ENCODE measurements at regions not wholly inside any gene's neighbourhood (a gene's known extent, or its start where the extent isn't known, plus 50 kb on each side); places are given as distances from the start of the nearest gene placed in this dataset.
A peak's percentile ranks its signal among the peaks of the same experiment; 100 is the strongest.

GRCh38 chr1:242877229-242877628 is 352.7 kb upstream of the PLD5 start:
- DNase-seq (ENCODE audit: low read depth in 4 of 6, low spot score in 6 of 6), result no peak
- H3K4me3 ChIP-seq (ENCODE audit: low read depth, low read length), result no peak overlapping the region
- H3K27me3 ChIP-seq (ENCODE audit: control insufficient read depth, insufficient read depth, low read length), result no peaks in the 10 kb centered on the region
- H3K4me1 ChIP-seq (ENCODE audit: control insufficient read depth, insufficient read depth, low read length), result no peaks in the 10 kb centered on the region
- no peak overlapping the region for H3K27ac ChIP-seq (ENCODE audit: low read depth, low read length)
- no CpG with 5 or more reads among the region's 2 CpGs for WGBS (ENCODE audit: insufficient coverage)
- H3K36me3 ChIP-seq (ENCODE audit: control insufficient read depth, insufficient read depth, low read length), result no peaks in the 10 kb centered on the region
- no peaks in the 10 kb centered on the region for H3K9me3 ChIP-seq (ENCODE audit: control insufficient read depth, insufficient read depth, low read length)

GRCh38 chr1:242876030-242876429 is 351.5 kb upstream of the PLD5 start:
- no CpG with 5 or more reads among the region's 1 CpG for WGBS (ENCODE audit: insufficient coverage)
- H3K4me1 ChIP-seq (ENCODE audit: control insufficient read depth, insufficient read depth, low read length), result no peaks in the 10 kb centered on the region
- no peak for DNase-seq (ENCODE audit: low read depth in 4 of 6, low spot score in 6 of 6)

GRCh38 chr1:242873661-242874060 is 349.2 kb upstream of the PLD5 start:
- no peak for DNase-seq (ENCODE audit: low read depth in 4 of 6, low spot score in 6 of 6)
- no CpG with 5 or more reads among the region's 1 CpG for WGBS (ENCODE audit: insufficient coverage)
- H3K9me3 ChIP-seq (ENCODE audit: control insufficient read depth, insufficient read depth, low read length), result no peaks in the 10 kb centered on the region
- no peak overlapping the region for H3K4me3 ChIP-seq (ENCODE audit: low read depth, low read length)
- H3K27ac ChIP-seq (ENCODE audit: low read depth, low read length), result no peak overlapping the region
- no peaks in the 10 kb centered on the region for H3K36me3 ChIP-seq (ENCODE audit: control insufficient read depth, insufficient read depth, low read length)
- peaks cover 5% of the 10 kb centered on the region for H3K4me1 ChIP-seq (ENCODE audit: control insufficient read depth, insufficient read depth, low read length)
- no peaks in the 10 kb centered on the region for H3K27me3 ChIP-seq (ENCODE audit: control insufficient read depth, insufficient read depth, low read length)

More at GRCh38 chr1:242876030-242876429, 351.5 kb upstream of the PLD5 start:
- Histone ChIP-seq H3K36me3 (ENCODE audit: control insufficient read depth, insufficient read depth, low read length) (no peaks in the 10 kb centered on the region), H3K27ac (ENCODE audit: low read depth, low read length) (no peak overlapping the region), H3K9me3 (ENCODE audit: control insufficient read depth, insufficient read depth, low read length) (no peaks in the 10 kb centered on the region), H3K4me3 (ENCODE audit: low read depth, low read length) (no peak overlapping the region), H3K27me3 (ENCODE audit: control insufficient read depth, insufficient read depth, low read length) (no peaks in the 10 kb centered on the region)

- Histone ChIP-seq H3K27ac (ENCODE audit: low read depth, low read length) (no peak overlapping the region), H3K9me3 (ENCODE audit: control insufficient read depth, insufficient read depth, low read length) (no peaks in the 10 kb centered on the region), H3K36me3 (ENCODE audit: control insufficient read depth, insufficient read depth, low read length) (no peaks in the 10 kb centered on the region), H3K4me1 (ENCODE audit: control insufficient read depth, insufficient read depth, low read length) (peaks cover 5% of the 10 kb centered on the region), H3K27me3 (ENCODE audit: control insufficient read depth, insufficient read depth, low read length) (no peaks in the 10 kb centered on the region), H3K4me3 (ENCODE audit: low read depth, low read length) (no peak overlapping the region)
- WGBS (ENCODE audit: insufficient coverage), result 100% methylated on average over 1 of the region's 5 CpGs
- no peak for DNase-seq (ENCODE audit: low read depth in 4 of 6, low spot score in 6 of 6)
Measured at GRCh38 chr1:242872521-242872920, 348.0 kb upstream of the PLD5 start.

GRCh38 chr1:242871471-242872030 is 347.1 kb upstream of the PLD5 start:
- WGBS (ENCODE audit: insufficient coverage), result no CpG with 5 or more reads among the region's 5 CpGs
- H3K27me3 ChIP-seq (ENCODE audit: control insufficient read depth, insufficient read depth, low read length), result no peaks in the 10 kb centered on the region
- H3K4me1 ChIP-seq (ENCODE audit: control insufficient read depth, insufficient read depth, low read length), result peaks cover 5% of the 10 kb centered on the region
- no peak overlapping the region for H3K27ac ChIP-seq (ENCODE audit: low read depth, low read length)
- DNase-seq (ENCODE audit: low read depth in 4 of 6, low spot score in 6 of 6), result peak in 1 of 6 donors; percentile 79
- no peaks in the 10 kb centered on the region for H3K9me3 ChIP-seq (ENCODE audit: control insufficient read depth, insufficient read depth, low read length)
- no peaks in the 10 kb centered on the region for H3K36me3 ChIP-seq (ENCODE audit: control insufficient read depth, insufficient read depth, low read length)
- no peak overlapping the region for H3K4me3 ChIP-seq (ENCODE audit: low read depth, low read length)

GRCh38 chr1:242870966-242871365 is 346.5 kb upstream of the PLD5 start:
- no peak overlapping the region for H3K4me3 ChIP-seq (ENCODE audit: low read depth, low read length)
- peak in 1 of 6 donors; percentile 25 for DNase-seq (ENCODE audit: low read depth in 4 of 6, low spot score in 6 of 6)
- H3K36me3 ChIP-seq (ENCODE audit: control insufficient read depth, insufficient read depth, low read length), result no peaks in the 10 kb centered on the region
- peaks cover 5% of the 10 kb centered on the region for H3K4me1 ChIP-seq (ENCODE audit: control insufficient read depth, insufficient read depth, low read length)
- no peaks in the 10 kb centered on the region for H3K9me3 ChIP-seq (ENCODE audit: control insufficient read depth, insufficient read depth, low read length)
- no peaks in the 10 kb centered on the region for H3K27me3 ChIP-seq (ENCODE audit: control insufficient read depth, insufficient read depth, low read length)
- H3K27ac ChIP-seq (ENCODE audit: low read depth, low read length), result no peak overlapping the region

GRCh38 chr1:242856289-242856688 is 331.8 kb upstream of the PLD5 start:
- H3K27ac ChIP-seq (ENCODE audit: low read depth, low read length), result no peak overlapping the region
- no peak for DNase-seq (ENCODE audit: low read depth in 4 of 6, low spot score in 6 of 6)
- no CpG with 5 or more reads among the region's 4 CpGs for WGBS (ENCODE audit: insufficient coverage)

GRCh38 chr1:242854466-242854865 is 330.0 kb upstream of the PLD5 start:
- no peaks in the 10 kb centered on the region for H3K36me3 ChIP-seq (ENCODE audit: control insufficient read depth, insufficient read depth, low read length)
- no peak overlapping the region for H3K4me3 ChIP-seq (ENCODE audit: low read depth, low read length)
- WGBS (ENCODE audit: insufficient coverage), result 83% methylated on average over 2 of the region's 3 CpGs
- peaks cover 2% of the 10 kb centered on the region for H3K9me3 ChIP-seq (ENCODE audit: control insufficient read depth, insufficient read depth, low read length)
- no peak overlapping the region for H3K27ac ChIP-seq (ENCODE audit: low read depth, low read length)
- DNase-seq (ENCODE audit: low read depth in 4 of 6, low spot score in 6 of 6), result no peak
- no peaks in the 10 kb centered on the region for H3K4me1 ChIP-seq (ENCODE audit: control insufficient read depth, insufficient read depth, low read length)
- H3K27me3 ChIP-seq (ENCODE audit: control insufficient read depth, insufficient read depth, low read length), result no peaks in the 10 kb centered on the region

More at GRCh38 chr1:242856289-242856688, 331.8 kb upstream of the PLD5 start:
- Histone ChIP-seq H3K4me3 (ENCODE audit: low read depth, low read length) (no peak overlapping the region), H3K27me3 (ENCODE audit: control insufficient read depth, insufficient read depth, low read length) (no peaks in the 10 kb centered on the region), H3K4me1 (ENCODE audit: control insufficient read depth, insufficient read depth, low read length) (no peaks in the 10 kb centered on the region), H3K9me3 (ENCODE audit: control insufficient read depth, insufficient read depth, low read length) (no peaks in the 10 kb centered on the region), H3K36me3 (ENCODE audit: control insufficient read depth, insufficient read depth, low read length) (no peaks in the 10 kb centered on the region)

GRCh38 chr1:242847390-242847993 is 323.0 kb upstream of the PLD5 start:
- H3K36me3 ChIP-seq (ENCODE audit: control insufficient read depth, insufficient read depth, low read length), result no peaks in the 10 kb centered on the region
- no peak overlapping the region for H3K4me3 ChIP-seq (ENCODE audit: low read depth, low read length)
- no CpG with 5 or more reads among the region's 3 CpGs for WGBS (ENCODE audit: insufficient coverage)
- H3K9me3 ChIP-seq (ENCODE audit: control insufficient read depth, insufficient read depth, low read length), result peaks cover 2% of the 10 kb centered on the region
- no peaks in the 10 kb centered on the region for H3K27me3 ChIP-seq (ENCODE audit: control insufficient read depth, insufficient read depth, low read length)
- no peak overlapping the region for H3K27ac ChIP-seq (ENCODE audit: low read depth, low read length)
- no peaks in the 10 kb centered on the region for H3K4me1 ChIP-seq (ENCODE audit: control insufficient read depth, insufficient read depth, low read length)
- DNase-seq (ENCODE audit: low read depth in 4 of 6, low spot score in 6 of 6), result peak in 1 of 6 donors; percentile 35

- H3K4me3 ChIP-seq (ENCODE audit: low read depth, low read length), result no peak overlapping the region
- H3K36me3 ChIP-seq (ENCODE audit: control insufficient read depth, insufficient read depth, low read length), result no peaks in the 10 kb centered on the region
- no CpG with 5 or more reads among the region's 1 CpG for WGBS (ENCODE audit: insufficient coverage)
- no peaks in the 10 kb centered on the region for H3K27me3 ChIP-seq (ENCODE audit: control insufficient read depth, insufficient read depth, low read length)
- H3K9me3 ChIP-seq (ENCODE audit: control insufficient read depth, insufficient read depth, low read length), result no peaks in the 10 kb centered on the region
- H3K27ac ChIP-seq (ENCODE audit: low read depth, low read length), result no peak overlapping the region
- DNase-seq (ENCODE audit: low read depth in 4 of 6, low spot score in 6 of 6), result no peak
- no peaks in the 10 kb centered on the region for H3K4me1 ChIP-seq (ENCODE audit: control insufficient read depth, insufficient read depth, low read length)
Measured at GRCh38 chr1:242842094-242842493, 317.6 kb upstream of the PLD5 start.

All from spinal cord (tissue), 9 donors.